Suppressor macrophage treated with lipopolysaccharide for 4 hours (primary cell): ENCODE measurements at regions not wholly inside any gene's neighbourhood (a gene's known extent, or its start where the extent isn't known, plus 50 kb on each side); places are given as distances from the start of the nearest gene placed in this dataset.

ENCODE experiments used
- DNase-seq: peaks from one replicate; pipeline ENCODE4 v3.0.0-alpha.2; 2020

- no peak for DNase-seq
Observed at GRCh38 chr14:29222671-29223268, 456.2 kb downstream of the FOXG1 start.

- DNase-seq: no peak
Observed at GRCh38 chr14:29223947-29224346, 457.4 kb downstream of the FOXG1 start.

DNA sequence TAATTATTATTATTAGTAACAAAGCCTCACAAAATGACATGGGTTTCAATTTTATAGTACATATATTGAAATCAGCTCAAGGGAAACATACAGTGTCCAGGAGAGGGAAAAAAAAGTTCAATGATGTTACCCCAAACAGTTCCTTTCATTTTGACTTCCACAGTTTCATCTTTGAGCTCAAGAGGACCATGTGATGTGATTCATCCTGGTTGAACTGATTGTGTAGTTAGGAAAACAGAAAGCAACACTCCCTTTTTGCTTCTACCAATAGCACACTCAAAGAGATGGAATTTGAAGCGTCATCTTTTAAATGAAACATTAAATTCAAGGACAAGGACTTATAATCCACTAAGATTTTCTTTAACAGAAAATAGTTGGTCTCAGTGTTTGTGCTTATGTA lies 461.0 kb downstream of the FOXG1 start:
- DNase-seq: no peak

GRCh38 chr14:29232153-29232552 lies 465.6 kb downstream of the FOXG1 start:
- no peak for DNase-seq

DNA sequence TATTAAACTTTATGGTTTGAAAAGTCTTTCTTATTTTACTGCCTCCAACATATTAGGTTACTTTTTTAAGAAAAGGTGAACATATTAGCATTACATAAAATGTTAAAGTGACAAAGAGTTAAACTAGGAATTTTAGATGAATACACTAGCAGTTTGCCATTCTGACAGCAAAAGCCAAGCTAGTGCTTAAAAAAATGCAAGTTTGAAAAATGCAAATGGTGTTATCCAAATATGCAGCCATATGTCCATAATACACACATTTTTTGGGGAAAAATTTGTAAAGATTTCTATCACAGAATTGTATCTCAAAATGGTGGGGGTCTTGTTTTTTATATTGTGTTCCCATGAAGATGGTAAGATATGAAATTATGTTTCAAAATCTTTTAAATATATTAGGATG lies 466.1 kb downstream of the FOXG1 start:
- DNase-seq: no peak

GRCh38 chr14:29233188-29233587 lies 466.6 kb downstream of the FOXG1 start:
- DNase-seq: no peak

- no peak for DNase-seq
Observed at GRCh38 chr14:29235991-29236390, 469.4 kb downstream of the FOXG1 start.

DNA sequence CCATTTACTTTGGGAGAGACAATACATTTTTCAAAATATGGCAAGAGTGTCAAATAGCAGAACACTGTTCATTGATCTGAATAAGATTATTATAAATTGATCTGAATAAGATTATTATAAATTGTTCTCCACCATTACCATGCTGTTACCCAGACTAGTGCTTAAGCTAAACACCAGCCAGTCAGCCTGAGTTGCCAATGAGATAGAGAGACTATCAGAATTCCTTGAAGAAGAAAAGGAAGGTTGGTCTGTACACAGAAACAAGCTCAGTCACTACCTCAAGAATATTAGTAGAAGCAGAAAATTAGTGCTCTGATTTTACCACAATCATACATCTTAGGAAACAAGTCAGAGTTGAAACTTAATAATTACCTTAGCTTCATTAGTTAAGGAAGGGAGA lies 469.8 kb downstream of the FOXG1 start:
- no peak for DNase-seq

DNA sequence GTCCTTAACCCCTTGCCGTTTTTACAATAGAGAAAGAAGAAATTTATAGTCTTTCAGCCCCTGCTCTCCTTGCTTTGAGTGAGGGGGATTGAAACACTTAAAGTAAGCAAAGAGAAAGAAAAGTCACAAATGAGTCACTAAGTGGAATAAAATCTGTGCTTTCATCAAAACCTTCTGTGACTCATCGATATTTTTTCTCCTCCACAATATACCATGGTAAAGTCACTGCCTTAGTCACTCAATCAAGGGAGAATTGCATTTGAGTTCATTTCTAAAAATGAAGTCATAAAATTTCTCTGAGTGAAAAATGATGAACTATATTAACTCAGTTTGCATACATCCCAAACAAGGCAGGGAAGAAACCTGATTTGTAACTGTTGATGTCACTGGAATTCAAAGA lies 470.3 kb downstream of the FOXG1 start:
- no peak for DNase-seq

DNA sequence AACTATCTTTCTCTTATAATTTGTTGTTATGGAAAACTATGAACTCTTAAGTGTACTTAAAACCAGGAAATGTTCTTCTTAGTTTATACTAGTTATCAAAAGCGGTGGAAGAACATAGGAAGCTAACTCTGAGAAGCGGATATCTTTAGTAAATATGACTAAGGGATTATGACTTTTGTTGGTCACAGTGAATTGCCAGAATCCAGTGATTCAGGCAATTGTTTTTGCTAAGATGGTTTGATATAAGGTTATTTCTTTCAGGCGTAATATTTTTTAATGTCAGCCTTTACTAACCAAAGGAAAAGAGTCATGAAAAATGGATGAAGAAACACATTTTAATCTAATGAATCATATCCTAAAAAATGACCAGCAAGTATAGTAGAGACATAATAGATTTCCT lies 473.5 kb downstream of the FOXG1 start:
- DNase-seq: no peak

DNA sequence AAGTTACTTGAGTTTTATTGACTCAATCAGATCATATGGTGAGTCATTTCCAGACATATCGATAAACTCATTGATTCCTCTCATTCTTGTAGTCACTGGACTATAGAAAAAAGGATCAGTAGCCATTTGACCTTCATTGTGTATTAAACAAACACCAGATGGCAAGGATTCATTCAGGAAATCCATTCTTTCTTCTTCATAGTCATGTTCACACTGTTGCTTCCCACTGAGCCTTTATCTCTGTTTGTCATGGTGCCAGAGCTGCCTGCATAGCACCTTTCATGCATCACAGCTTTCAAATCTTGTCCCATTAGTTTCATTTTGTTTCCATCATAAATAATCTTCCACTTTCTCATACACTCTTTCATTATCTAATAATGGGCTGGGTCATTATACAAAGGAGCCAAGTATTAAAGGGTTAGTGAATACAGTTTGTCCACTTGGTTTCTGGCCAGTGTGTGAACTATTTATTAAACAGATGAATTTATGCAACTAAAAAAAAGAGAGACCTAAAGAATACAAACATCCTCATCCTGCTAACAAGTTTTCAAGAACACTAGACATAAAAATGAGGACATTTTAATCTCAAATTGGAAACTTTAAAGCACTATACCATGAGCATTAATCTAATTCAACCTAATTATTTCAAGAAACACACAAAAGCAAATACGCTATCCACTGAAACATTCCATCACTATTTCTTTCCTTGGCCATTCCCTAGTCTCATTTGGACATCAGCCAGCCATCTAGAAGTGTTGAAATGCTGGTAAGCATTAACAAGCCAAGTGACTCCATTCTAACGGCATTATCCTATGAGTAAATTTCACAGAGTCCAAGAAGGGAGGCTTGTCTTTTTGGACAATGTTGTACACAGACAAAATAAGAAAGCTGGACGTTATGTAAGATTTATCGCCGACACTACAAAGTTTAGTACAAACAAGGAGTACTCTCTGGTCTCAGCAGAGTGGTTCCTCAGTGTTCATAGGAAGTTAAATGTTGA lies 476.5 kb downstream of the FOXG1 start:
- no peak for DNase-seq

- DNase-seq: no peak
Observed at GRCh38 chr14:29255692-29256091, 489.1 kb downstream of the FOXG1 start.

DNA sequence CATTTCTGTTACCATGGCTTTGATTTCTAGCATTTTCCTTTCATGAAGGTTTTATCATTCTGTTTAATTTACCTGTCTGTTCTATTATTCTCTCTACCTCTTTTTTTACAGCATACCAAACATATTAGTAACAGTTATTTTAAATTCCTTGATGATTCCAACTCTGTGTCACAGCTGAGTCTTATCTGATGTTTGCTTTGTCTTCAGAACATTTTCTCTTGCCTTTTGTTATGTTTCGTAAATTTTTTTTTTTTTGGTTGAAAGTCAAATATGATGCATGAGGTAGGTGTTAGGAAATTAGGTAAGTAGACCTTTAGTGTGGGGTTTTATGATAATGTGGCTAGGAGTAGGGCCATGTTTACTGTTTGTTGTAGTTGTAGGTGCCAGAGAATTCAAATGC lies 496.4 kb downstream of the FOXG1 start:
- DNase-seq: no peak

GRCh38 chr14:29264865-29265264 lies 498.3 kb downstream of the FOXG1 start:
- no peak for DNase-seq

GRCh38 chr14:29265852-29266251 lies 499.3 kb downstream of the FOXG1 start:
- no peak for DNase-seq

DNA sequence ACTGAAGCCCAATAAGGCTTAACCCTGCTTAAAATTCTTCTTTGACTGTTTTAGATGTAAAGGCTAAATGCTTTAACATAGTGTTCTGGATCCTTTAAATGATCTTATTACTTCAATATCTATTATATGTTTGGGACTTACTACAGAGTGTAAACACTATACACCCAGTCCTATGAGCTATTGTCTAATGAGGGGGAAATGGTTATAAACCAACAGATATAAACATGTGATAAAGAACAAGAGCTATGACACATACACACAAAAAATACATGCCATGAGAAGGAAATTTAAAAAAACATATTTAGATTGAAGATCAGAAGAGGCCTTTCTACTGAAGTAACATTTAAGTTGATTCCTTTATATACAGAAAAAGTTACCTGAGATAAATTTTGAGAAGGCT lies 505.1 kb downstream of the FOXG1 start:
- no peak for DNase-seq

GRCh38 chr14:29273513-29273912 lies 506.9 kb downstream of the FOXG1 start:
- DNase-seq: no peak

DNA sequence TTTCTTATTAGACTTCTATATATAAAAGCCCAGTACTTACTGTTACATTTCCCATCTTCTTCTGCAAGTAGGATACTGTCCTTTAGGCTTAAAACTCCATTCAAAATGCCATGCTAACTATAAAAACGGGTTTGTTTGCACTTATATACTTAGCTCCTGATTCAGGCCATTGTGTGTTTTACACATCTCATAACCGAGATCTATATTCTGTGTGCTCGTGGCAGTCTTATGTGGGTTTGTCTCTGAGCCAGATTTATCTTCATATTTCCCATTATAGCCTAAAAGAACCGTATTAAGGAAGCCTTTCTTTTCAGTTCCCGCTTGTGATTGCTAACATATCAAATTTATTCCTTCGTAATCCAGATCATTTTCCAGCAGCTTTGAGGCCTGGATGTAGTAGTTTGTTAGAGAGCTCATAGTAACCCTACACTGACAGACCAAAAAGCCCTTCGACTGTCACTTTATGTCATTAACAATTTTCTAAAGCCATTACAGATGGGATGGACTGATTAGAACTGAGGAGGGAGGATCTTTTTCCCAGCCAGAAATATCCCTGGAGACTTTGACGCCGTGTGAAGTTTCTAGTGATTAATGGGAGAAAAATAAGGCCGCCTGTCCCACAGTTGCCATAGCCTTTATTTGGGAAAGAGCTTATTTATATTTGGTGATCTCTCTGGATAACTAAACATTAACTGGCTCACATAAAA lies 508.5 kb downstream of the FOXG1 start:
- no peak for DNase-seq

DNA sequence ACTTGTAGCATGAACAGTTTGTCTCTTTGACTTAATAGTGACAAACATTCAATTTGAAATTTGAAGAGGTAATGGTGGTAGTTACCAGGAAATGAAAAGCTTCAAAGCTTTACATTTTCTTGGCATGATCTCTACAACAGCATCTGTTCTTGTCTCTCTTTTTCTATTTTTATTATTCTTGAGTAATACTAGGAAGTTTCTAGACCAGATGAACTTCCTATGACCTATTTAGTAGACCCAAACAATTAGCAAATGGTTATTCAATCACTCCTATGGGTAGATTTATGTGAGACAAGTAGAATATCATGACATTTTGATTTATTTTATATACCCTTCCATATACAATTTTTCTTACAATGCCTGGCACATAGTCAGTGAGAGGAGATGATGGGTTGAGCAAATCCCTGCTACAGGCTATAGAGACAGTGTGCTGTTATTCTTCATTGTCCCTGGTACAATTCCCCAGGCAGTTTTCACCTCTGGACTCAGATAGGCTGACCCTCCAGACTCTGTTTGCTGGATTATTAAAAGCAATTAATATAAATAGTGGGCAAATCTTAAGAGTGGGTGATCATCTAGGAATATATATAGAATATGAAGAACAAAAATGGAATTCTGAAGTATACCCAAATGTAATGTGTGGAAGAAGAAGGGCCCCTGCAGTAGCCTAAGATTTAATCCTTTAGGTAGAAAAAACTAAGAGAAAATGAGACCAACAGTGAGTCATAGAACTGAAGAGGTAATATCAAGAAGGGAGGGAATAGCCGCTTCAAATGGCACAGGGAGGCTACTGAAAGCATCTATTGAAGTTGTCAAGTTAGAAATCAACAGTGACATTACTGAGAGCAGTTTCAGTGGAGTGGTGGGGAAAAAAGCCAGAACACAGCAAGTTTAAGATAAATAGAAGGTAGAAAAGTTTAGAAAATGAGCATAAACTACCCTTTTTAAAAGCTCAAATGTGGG lies 512.0 kb downstream of the FOXG1 start:
- no peak for DNase-seq

DNA sequence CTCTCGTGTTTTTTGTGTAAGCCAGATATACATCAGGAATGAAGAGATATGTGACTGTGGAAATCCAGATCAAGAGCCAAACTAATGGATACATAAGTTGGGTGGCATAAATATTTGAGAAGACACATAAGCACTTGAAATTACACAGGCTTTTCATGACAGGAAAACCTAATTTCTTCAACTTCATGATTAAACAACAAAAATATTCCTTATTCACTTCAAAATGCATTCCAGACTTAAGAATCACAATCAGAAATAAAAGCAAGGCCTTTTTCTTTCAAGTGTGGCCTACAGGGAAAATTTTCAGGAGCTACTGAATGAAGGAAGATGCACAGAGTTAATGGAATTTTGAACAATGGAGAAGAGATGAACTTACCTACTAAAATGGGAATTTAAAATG lies 515.6 kb downstream of the FOXG1 start:
- no peak for DNase-seq

DNA sequence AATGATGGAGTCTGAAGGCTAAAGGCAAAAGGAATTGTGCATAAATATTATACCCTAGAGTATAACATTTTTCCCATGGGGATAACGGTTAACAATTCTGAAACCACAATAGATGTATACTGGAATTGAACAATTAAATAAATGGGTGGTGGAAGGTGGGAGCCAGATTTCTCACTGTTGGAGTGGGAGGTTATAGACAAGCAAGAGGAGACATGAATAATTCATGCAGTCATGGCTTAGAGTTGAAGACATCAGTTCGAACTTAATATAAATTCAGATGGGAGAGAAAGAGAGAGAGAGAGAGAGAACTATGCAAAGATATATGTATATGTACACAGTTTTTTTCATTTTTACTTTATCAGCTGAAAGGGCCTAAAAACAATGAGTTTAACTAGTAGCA lies 523.9 kb downstream of the FOXG1 start:
- no peak for DNase-seq

DNA sequence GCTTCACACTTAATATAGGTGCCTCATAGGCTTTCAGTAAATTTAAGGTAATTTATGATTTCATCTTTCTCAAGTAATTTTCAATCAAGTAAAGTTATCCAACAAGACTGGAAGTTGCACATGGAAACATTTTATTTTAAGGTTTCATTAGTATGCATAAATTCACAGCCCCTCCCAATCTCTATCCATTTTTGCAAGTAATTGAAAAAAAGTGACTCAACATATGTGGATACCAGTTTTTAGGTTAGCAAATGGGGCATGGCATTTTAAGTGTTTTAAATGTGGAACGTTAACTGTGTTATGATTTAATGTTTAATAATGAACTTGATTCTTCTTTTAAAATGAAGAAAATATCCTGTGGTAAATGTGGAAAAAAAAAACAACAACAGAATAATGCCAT lies 532.8 kb downstream of the FOXG1 start:
- DNase-seq: no peak

GRCh38 chr14:29301571-29301970 lies 535.0 kb downstream of the FOXG1 start:
- DNase-seq: no peak
